HG02938 (cell line): ENCODE measurements at regions not wholly inside any gene's neighbourhood (a gene's known extent, or its start where the extent isn't known, plus 50 kb on each side); places are given as distances from the start of the nearest gene placed in this dataset.

Experiments used
- ATAC-seq: cut with Tn5 transposase; IDR thresholded peaks from one replicate; pipeline ENCODE4 v1.9.1; 2021; ENCODE audit warnings: mild to moderate bottlenecking, moderate library complexity; ENCODE audit not compliant: unreplicated experiment

DNA sequence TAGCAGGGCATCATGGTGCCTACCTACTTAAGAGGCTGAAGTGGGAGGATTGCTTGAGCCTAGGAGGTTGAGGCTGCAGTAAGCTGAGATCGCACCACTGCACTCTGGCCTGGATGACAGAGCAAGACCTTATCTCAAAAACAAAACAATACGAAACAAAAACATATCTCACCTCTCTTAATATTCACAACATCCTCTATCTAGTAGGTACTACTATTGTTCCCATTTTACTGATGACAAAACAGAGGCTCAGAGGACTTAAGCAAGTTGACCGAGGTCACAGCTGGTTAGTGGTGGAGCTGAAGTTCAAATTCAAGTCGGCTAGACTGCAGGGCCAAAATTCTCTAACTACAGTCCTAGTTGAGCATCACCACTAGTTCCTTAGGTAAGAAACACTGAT is 172.3 kb upstream of the EEA1 start:
- no peak for ATAC-seq

DNA sequence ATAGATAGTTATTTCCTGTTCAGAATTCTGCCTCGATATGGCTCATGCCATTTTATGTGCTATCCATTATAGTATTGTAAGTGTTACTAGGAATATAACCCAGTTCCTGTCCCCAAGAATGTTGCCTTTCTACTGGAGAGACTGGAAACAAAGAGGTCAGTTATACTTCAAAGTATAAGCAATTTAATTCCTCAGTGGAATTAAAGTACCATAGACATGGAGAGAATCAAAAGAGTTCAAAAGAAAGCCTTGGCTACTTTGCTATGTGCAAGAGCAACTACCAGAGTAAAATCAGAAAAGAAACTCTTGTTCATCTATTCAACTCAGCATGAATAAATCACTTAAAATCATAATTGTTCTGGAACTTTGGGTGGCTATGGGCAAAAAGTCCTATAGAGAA is 173.2 kb upstream of the EEA1 start:
- no peak for ATAC-seq

DNA sequence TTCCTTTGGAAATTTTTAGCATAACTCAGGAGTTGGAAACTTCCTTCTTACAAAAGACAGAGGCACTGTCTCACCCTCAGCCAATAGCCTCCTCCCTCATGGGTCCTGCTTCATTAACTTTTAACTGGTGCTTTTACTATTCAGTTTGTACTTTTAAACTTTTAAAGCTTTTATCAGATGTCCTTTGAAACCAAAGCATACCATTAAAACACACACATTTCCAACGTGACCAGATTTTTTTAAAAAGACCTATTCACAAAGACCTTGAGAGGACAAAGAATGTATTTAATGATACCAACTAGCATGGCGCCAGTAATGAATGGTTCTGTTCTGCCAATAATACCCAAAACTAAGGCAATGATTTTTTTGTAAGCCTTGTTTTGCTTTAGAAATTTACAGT is 173.6 kb upstream of the EEA1 start:
- ATAC-seq = no peak

DNA sequence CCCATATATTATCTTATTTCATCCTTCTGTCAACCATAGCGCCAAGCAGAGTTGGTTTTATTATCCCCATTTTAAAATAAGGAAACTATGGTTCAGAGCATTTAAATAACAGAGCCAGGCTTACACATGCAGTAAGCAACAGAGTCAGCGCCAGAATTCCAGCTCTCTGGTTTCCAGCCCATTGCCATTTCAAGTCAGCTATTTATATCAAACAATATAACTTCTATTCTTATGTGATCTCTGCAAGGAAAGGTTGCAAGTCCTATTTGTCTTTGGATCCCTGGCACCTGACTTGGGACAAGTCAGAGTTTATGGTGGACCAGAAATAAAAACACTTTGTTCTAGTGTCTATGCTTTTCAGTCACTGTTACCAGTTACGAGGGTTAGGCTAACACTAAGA is 174.1 kb upstream of the EEA1 start:
- ATAC-seq = no peak

DNA sequence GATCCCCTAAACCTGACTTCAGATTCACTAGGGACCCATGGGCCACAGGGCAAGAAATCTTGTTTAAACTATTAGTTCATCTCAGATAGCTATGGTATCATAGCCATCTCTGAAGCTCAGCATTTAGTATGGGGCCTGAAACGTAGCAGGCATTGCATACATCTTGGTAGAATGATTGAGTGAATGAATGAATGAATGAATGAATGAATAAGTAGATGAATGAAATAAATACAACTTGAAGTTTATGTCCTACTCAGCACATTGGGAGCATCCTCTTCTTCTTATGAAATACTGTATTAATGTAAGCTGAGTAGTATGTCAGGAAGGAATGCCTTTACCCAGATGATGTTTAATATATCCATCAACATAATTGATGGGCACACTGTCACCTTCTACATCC is 175.4 kb upstream of the EEA1 start:
- ATAC-seq = no peak

DNA sequence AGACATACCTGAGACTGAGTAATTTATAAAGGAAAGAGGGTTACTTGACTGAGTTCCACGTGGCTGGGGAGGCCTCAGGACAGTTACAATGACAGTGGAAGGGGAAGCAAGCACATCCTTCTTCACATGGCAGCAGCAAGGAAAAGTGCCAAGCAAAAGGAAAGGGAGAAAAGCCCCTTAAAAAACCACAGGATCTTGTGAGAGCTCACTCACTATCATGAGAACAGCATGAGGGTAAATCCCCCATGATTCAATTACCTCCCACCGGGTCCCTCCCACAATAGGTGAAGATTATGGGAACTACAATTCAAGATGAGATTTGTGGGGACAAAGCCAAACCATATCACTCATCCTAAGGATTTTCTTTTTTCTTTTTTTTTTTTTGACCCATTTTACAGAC is 177.8 kb upstream of the EEA1 start:
- ATAC-seq = no peak

DNA sequence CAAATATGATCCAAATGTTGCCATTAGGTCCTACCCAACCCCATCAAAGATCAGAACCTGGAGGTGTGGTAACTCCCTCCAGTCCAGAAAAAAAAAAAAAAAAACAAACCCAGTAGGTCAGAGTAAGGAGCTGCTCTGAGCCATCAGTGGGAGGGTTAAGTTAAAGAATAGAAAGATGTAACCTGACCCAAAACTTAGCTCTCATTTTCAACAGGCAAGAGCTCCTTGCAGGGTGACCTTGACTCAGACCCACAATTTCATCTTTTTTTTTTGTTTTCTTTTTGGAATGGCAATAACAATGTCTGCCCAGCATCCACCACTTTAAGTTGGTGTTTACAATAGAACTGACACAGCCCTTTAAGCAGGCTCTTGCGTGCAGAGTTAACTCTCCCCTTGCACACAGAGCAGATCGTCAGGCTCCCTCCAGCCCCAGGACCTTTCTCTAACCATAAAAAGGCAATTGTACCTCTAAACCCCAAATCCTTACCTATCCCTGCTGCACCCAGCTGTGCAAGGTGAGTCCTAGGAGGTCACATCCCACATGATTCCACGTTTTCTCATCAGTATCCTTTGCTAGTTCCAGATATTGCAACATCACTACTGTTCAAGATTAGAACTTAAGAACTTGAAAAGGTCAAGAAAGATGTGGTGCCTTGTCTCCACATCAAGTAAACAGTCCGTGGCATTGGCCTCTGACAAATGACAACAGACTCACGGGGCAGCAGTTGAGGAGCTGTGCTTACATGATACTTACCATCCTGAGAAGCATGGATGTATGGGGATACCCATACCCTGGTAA is 178.6 kb upstream of the EEA1 start:
- no peak for ATAC-seq

DNA sequence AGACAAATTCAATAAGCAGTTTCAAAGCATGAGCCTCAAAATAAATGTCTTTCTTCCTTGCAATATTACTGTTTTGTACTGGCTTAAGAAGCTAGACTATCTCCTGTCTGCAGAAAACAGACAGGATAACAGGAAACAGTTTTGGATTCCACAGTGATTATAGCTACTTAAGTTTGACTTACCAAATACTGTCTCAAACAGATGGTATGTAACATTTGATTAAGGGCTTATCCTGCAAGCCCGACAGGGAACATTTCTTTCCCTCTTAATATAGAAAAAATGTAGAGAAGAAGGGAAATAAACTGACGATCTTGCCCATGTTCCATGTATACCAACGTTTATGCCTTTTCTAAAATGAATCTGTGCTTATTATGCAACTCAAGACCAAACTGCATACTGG is 179.9 kb upstream of the EEA1 start:
- ATAC-seq = no peak

DNA sequence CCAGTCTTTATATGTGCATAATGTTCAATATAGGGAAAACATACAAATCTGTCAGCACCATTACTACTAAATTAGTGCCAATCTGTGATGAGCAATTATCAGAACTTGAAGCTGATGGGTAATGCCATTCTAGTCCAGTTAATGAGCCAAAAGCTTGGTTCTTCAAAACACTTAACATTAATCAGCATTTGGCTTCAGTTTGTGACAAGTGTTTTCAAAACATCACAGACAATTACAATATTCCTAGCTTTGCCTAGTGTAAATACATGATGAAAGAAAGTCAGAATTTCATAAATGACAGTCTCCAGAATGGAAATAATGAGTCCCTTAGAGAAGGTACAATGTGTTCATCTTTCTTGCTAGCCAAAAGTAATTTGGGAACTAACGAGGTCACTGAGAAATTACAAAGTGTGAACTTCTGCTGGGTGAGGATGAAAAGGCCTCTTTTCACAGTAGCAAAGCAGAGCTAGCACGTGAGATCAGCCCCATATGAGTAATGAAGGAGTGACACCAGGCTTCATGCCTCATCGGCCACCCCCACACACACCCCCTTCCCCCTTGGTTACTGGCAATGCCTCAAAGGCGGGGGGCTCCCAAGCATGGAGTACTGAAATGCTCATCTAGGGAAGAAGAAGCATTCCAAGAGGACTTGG is 180.6 kb upstream of the EEA1 start:
- no peak for ATAC-seq

DNA sequence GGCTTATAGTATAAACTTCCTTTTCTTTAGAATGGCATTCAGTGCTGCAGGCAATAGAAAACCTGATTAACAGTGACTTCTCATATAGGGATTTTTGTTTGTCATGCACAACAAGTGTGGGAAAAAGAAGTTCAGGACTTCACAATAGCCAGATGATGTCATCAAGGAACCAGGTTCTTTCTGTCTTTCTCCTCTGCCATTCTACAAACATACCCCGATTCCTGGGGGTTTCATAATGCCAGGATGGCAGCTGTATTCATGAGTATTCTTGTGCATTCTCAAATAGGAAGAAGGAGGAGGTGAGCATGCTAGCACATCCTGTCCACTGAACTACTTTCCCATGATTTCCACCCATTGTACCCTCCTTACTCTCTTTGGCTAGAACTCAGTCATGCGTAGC is 182.7 kb upstream of the EEA1 start:
- no peak for ATAC-seq

DNA sequence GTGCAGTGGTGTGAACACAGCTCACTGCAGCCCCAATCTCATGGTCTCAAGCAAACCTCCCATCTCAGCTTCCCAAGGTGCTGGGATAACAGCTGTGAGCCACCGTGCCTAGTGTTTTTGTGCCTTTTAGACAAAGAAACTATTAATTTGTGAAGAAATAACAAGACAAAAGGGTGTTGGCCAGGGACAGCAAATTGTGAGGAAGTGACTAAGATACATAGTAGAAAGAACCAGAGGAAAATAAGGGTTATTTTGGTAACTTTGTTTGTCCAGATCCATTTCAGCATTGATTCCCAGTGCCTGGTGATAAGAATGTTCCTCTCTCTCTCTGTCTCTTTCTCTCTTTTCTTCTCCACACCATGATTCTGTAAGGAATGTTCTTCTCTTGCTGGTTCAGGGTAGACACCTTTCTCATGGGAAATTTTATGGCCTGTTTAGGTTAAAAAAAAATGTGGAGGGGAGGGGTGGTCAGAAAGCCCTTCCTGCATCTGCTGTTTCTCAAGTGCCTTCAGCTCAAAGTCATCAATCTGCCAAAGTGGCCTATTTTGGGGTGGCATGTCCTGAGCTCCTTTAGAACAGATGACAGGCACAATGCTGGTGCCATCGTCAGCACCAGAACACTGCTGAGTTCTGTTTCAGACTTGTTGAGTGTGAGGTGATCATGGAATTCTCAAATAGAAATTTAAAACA is 184.4 kb upstream of the EEA1 start:
- ATAC-seq = no peak

DNA sequence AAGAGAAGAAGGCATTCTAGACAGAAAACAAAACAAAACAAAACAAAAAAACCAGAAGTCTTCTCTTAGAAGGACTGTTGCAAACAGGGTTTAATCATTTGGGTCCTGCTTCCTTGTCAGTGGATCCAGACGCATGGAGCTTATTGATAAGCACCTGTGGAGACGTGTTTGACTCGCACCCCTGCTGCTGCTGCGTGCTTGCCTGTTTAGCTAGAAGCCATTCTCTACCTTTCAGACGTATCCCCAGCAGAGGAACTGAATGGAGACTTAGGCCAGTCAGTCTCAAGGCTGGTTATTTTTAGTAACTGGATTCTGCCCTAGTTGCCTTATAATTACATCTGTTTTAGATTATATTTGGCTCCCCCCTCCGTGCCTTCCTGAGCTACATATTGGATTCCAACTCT is 186.1 kb upstream of the EEA1 start:
- ATAC-seq = no peak

DNA sequence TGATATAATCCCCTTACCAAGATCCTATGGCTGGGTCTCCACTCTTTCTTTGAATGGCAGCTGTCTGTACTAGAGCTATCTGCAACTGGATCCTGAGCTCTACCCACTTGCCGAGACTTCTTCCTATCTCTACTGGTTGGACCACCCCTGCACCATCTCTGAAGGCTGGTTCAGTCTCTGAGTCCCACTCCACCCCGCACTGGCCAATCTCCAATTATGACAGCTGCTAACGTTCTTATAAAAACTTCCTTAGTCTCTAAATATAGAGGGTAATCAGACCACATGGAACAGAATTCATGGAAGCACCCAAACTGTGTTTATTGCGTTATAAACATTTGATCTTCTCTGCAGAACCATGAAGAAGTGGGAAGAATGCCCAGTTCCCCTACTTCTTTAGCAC is 186.6 kb upstream of the EEA1 start:
- ATAC-seq = no peak

DNA sequence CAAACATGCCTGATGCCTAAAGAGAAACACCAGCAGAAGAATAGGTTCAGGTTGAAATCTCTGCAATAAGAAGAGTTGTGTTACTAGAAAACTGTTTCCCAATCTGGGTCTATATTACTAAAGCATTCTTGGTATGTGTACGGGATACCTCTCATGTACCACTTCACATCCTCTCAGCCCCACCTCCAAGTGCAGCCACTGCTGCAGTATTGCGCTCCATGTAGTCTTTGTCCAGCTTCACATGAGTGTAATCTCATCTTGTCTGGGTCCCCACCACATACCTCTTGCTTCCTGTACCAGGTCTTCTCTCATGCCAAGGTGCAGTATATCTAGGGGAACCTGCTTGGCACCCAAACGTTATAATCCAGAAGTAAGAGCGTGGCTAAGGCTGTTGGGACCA is 187.5 kb upstream of the EEA1 start:
- no peak for ATAC-seq

DNA sequence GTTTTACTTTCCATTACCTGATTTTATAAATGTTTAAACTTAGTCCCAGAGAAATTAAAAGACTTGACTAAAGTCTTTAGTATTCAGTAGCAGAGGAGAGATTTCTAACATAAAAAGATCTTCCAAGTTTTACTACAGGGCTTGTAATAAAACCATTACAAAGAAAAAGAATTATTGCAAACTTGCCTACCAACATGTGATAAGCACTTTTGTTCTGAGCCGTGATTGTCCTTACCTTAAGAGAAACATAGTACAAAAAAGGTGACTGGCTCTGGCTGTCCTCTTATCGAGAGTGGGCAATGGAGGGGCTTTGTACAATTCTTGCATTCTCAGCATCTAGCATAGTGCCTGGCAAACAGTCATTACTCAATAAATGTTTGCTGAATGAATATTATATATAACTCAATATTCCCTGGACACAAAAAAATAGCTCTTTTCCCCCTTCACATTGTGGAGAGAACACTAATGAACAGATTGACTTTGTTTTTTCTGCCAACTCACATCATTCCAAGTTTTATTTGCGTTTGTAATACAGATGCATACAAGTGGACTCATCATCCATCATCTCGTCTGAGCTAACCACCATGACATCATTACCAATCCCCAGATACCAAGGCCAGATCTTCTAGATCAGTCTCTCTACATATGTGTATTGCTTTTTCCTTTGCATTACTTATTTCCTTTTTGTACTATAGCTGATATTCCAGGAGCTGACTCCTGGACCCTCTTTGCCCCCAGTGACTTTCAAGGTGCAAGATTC is 192.8 kb upstream of the EEA1 start:
- ATAC-seq = no peak

DNA sequence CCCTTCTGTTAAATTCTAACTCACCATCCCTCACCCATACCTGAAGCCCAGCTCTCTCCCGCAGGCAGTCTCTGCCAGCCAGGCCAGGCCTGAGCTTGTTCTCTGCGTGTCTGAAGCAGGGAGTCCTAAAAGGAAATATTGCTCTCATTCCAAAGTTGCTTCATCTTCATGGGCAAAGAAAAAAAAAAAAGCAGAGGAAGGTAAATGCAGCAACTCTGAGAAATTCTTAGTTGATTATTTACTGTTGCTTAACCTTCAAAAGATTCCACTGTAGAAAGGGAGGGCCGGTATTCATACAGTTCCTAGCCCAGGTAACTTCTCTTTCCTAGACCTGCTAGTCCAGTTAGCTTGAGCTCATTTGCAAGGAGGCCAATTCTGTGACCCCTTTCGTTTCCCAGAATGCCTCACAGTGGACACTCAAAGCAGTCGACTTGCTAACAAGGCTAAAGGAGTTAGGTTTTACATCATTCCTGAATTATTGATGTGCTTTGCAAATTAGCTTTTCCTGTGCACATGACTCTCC is 193.5 kb upstream of the EEA1 start:
- no peak for ATAC-seq

DNA sequence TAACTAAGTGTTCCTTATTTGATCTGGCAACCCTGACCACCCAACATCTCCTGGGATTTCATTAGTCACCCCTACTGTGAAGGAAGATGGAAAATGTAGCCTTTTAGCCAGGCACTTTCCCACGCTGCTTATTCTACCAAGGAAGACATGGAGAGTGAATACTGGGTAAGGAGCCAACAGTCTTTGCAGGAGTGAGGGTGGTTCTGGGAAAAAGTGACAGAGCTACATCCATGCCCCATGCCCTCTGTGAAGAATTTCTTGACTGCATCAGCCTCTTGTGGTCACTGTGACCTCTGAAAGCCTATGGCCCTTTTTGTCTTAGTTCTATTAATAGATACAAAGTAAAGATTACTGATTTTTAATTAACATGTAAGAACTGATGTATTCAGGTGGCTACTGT is 196.0 kb upstream of the EEA1 start:
- no peak for ATAC-seq

DNA sequence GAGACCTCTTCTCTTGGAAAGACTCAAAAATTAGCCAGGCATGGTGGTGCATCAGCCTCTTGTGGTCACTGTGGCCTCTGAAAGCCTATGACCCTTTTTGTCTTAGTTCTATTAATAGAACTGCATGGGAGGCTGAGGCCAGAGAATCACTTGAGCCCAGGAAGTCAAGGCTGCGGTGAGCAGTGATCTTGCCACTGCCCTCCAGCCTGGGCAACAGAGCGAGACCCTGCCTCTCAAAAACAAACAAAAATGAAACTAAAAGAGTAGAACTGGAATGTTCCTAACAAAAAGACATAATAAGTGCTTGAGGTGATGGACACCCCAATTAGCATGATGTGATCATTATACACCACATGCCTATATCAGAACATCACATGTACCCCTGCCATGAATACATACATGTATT is 197.0 kb upstream of the EEA1 start:
- ATAC-seq = peak; percentile 51

DNA sequence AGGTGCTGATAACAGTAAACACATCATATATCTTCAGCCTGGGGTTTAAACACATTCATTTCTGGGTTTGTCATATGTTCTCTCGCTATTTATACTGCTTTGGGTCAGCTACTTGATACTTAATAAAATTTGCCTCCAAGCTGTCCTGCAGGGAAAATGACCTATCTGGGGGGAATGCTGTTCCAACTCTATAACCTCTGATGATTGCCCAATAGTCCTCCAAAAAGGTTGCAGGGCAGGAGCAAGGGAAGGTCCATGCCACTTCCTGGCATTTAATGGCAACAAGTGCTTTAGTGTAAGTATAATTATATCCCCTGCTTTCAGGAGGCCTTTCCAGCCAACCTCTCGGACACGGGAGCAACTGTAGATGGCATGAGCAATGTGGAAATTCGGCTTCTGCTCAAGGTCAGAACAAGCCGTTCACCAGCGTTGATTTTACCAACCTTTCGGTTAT is 198.0 kb upstream of the EEA1 start:
- ATAC-seq = no peak

DNA sequence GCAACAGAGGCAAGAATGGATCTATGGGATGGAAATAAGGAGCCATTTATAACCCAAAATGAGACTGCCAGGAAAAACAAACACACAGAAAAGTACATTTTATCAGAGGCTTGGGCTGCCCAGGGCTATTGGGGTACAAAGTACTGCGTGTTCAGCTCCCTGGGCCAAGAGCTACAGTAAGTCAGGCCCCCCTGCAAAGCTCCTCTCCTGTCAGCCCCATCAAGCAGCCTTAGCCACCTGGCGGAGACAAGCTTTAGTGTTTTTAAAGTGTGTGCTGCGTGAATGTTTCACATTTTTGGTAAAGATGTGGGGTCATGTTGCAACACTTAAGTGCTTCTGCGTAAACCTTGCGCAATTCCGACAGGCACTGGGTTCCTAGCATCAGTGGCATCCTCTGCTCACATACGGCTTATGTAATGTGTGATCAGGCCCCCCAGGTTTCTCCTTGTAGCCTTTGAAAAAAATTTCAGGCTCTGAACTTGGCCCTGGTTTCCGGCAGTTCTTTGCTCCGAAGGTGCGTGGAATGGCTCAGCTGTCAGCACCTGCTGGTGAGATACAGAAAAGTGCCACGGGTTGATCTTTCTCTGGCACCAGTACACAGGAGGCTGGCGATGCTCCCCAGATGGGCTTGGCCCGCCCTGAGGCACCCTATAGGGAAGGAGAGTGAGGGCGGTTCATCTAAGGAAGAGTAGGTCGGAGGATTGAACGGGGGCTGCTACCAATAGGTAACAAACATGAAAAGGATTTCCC is 198.7 kb upstream of the EEA1 start:
- no peak for ATAC-seq
